ENCODE measurements at regions not wholly inside any gene's neighbourhood (a gene's known extent, or its start where the extent isn't known, plus 50 kb on each side); places are given as distances from the start of the nearest gene placed in this dataset.

GRCh38 chr5:30676223-30676840 lies 517.2 kb upstream of the CDH6 start:
- TF ChIP-seq EZH2phosphoT487 (IDR thresholded peaks at IDR 0.05; ENCODE audit: low read depth), result no peak
- no peak for TF ChIP-seq CTCF (IDR thresholded peaks at IDR 0.05; ENCODE audit: low read depth, low read length)
- Histone ChIP-seq H3K4me3 (ENCODE audit: low read length) (no peak overlapping the region), H3K4me2 (ENCODE audit: low read length) (no peak overlapping the region)

GRCh38 chr5:30667293-30667692 lies 526.2 kb upstream of the CDH6 start:
- H3K9me3 ChIP-seq (ENCODE audit: insufficient read depth, low read length), result no peaks in the 10 kb centered on the region
- no peak overlapping the region for H3K4me3 ChIP-seq (ENCODE audit: low read length)
- H4K20me1 ChIP-seq (ENCODE audit: insufficient read depth, low read length), result no peaks in the 10 kb centered on the region
- no peaks in the 10 kb centered on the region for H3K79me2 ChIP-seq (ENCODE audit: low read length)
- no peaks in the 10 kb centered on the region for H3K36me3 ChIP-seq (replicated peaks; ENCODE audit: low read depth, low read length)
- TF ChIP-seq EZH2phosphoT487 (IDR thresholded peaks at IDR 0.05; ENCODE audit: low read depth) (no peak), CTCF (IDR thresholded peaks at IDR 0.05; ENCODE audit: low read depth, low read length) (no peak)
- no peak overlapping the region for H3K4me2 ChIP-seq (ENCODE audit: low read length)
- H3K9ac ChIP-seq (ENCODE audit: low read length), result no peak overlapping the region
- no peaks in the 10 kb centered on the region for H3K27me3 ChIP-seq (ENCODE audit: low read depth, low read length)
- no peak overlapping the region for H2AFZ ChIP-seq (ENCODE audit: low read depth, low read length)
- no peak overlapping the region for H3K27ac ChIP-seq (ENCODE audit: low read length)
- H3K4me1 ChIP-seq (ENCODE audit: low read length), result no peaks in the 10 kb centered on the region

More at GRCh38 chr5:30676223-30676840, 517.2 kb upstream of the CDH6 start:
- H2AFZ ChIP-seq (ENCODE audit: low read depth, low read length), result no peak overlapping the region
- no peak overlapping the region for H3K27ac ChIP-seq (ENCODE audit: low read length)
- H3K36me3 ChIP-seq (replicated peaks; ENCODE audit: low read depth, low read length), result no peaks in the 10 kb centered on the region
- H3K27me3 ChIP-seq (ENCODE audit: low read depth, low read length), result no peaks in the 10 kb centered on the region
- no peaks in the 10 kb centered on the region for H3K9me3 ChIP-seq (ENCODE audit: insufficient read depth, low read length)
- H3K9ac ChIP-seq (ENCODE audit: low read length), result no peak overlapping the region
- no peaks in the 10 kb centered on the region for H3K79me2 ChIP-seq (ENCODE audit: low read length)
- H3K4me1 ChIP-seq (ENCODE audit: low read length), result no peaks in the 10 kb centered on the region
- H4K20me1 ChIP-seq (ENCODE audit: insufficient read depth, low read length), result no peaks in the 10 kb centered on the region

- no peaks in the 10 kb centered on the region for H3K4me1 ChIP-seq (ENCODE audit: low read length)
- TF ChIP-seq EZH2phosphoT487 (IDR thresholded peaks at IDR 0.05; ENCODE audit: low read depth) (no peak), CTCF (IDR thresholded peaks at IDR 0.05; ENCODE audit: low read depth, low read length) (no peak)
Measured at GRCh38 chr5:30663536-30663935, 530.0 kb upstream of the CDH6 start.

GRCh38 chr5:30662373-30662772 lies 531.1 kb upstream of the CDH6 start:
- H3K36me3 ChIP-seq (replicated peaks; ENCODE audit: low read depth, low read length), result no peaks in the 10 kb centered on the region
- no peaks in the 10 kb centered on the region for H4K20me1 ChIP-seq (ENCODE audit: insufficient read depth, low read length)
- H3K27me3 ChIP-seq (ENCODE audit: low read depth, low read length), result no peaks in the 10 kb centered on the region
- no peak overlapping the region for H3K27ac ChIP-seq (ENCODE audit: low read length)
- no peak overlapping the region for H3K9ac ChIP-seq (ENCODE audit: low read length)
- no peaks in the 10 kb centered on the region for H3K79me2 ChIP-seq (ENCODE audit: low read length)
- no peak overlapping the region for H2AFZ ChIP-seq (ENCODE audit: low read depth, low read length)
- no peaks in the 10 kb centered on the region for H3K4me1 ChIP-seq (ENCODE audit: low read length)
- TF ChIP-seq EZH2phosphoT487 (IDR thresholded peaks at IDR 0.05; ENCODE audit: low read depth), result no peak
- TF ChIP-seq CTCF (IDR thresholded peaks at IDR 0.05; ENCODE audit: low read depth, low read length), result no peak
- H3K4me2 ChIP-seq (ENCODE audit: low read length), result no peak overlapping the region
- H3K4me3 ChIP-seq (ENCODE audit: low read length), result no peak overlapping the region
- H3K9me3 ChIP-seq (ENCODE audit: insufficient read depth, low read length), result no peaks in the 10 kb centered on the region

More at GRCh38 chr5:30663536-30663935, 530.0 kb upstream of the CDH6 start:
- Histone ChIP-seq H2AFZ (ENCODE audit: low read depth, low read length) (no peak overlapping the region), H3K9me3 (ENCODE audit: insufficient read depth, low read length) (no peaks in the 10 kb centered on the region), H3K4me2 (ENCODE audit: low read length) (no peak overlapping the region), H3K27me3 (ENCODE audit: low read depth, low read length) (no peaks in the 10 kb centered on the region), H3K79me2 (ENCODE audit: low read length) (no peaks in the 10 kb centered on the region), H3K9ac (ENCODE audit: low read length) (no peak overlapping the region), H3K27ac (ENCODE audit: low read length) (no peak overlapping the region), H3K4me3 (ENCODE audit: low read length) (no peak overlapping the region), H3K36me3 (replicated peaks; ENCODE audit: low read depth, low read length) (no peaks in the 10 kb centered on the region), H4K20me1 (ENCODE audit: insufficient read depth, low read length) (no peaks in the 10 kb centered on the region)

All from OCI-LY3 (cell line).